Mesothelial cell of epicardium (in vitro differentiated cells): ENCODE measurements at regions not wholly inside any gene's neighbourhood (a gene's known extent, or its start where the extent isn't known, plus 50 kb on each side); places are given as distances from the start of the nearest gene placed in this dataset.

ENCODE experiments used
- DNase-seq, 2 experiments: peaks; one replicate each; pipeline ENCODE4 v3.0.0; 2021; ENCODE audit warnings: low spot score in 2 of 2; ENCODE audit not compliant: unreplicated experiment in 2 of 2
- H3K27ac Mint-ChIP-seq: 2 replicates; pipeline ENCODE4 v1.8.0; 2021; ENCODE audit warnings: mixed read lengths
- H3K27me3 Mint-ChIP-seq: 2 replicates; pipeline ENCODE4 v1.8.0; 2021; ENCODE audit warnings: low read depth, mixed read lengths
- H3K36me3 Mint-ChIP-seq: 2 replicates; pipeline ENCODE4 v1.8.0; 2021; ENCODE audit warnings: mixed read lengths
- H3K4me1 Mint-ChIP-seq: 2 replicates; pipeline ENCODE4 v1.8.0; 2021; ENCODE audit warnings: mixed read lengths
- H3K4me3 Mint-ChIP-seq: 2 replicates; pipeline ENCODE4 v1.8.0; 2021; ENCODE audit warnings: mild to moderate bottlenecking, moderate library complexity, mixed read lengths
- H3K9me3 Mint-ChIP-seq: 2 replicates; pipeline ENCODE4 v1.8.0; 2021; ENCODE audit warnings: mixed read lengths
- CTCF ChIP-seq: fragments of 200-600 bp; sonication (generic); IDR thresholded peaks from one replicate; pipeline ENCODE4 v1.5.0; 2021; ENCODE audit warnings: antibody characterized with exemption; ENCODE audit not compliant: unreplicated experiment

DNA sequence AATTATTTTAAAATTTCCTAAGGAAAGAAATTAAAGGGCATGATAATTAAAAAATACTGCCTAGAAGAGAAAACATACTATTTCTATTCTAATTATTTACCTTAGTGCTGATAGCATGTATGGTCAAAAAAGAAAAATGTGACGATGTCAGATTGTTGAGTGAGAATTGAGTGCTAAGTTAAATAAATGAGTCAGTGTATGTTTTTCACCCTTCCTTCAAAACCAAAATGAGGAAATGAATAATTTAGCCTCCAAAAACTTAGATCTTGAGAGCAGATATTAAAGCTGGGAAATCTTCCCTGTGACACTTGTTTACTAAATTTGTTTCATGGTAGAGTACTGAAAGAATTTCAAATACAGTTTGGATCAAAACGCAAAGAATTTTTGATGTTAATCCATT lies 58.6 kb upstream of the NYAP2 start:
- no peak for TF ChIP-seq CTCF
- H3K27ac Mint-ChIP-seq = no peak overlapping the region
- peaks cover 11% of the 10 kb centered on the region for H3K9me3 Mint-ChIP-seq
- no peaks in the 10 kb centered on the region for H3K27me3 Mint-ChIP-seq
- no peak for DNase-seq
- no peaks in the 10 kb centered on the region for H3K36me3 Mint-ChIP-seq
- no peak overlapping the region for H3K4me3 Mint-ChIP-seq
- H3K4me1 Mint-ChIP-seq = peaks cover 5% of the 10 kb centered on the region

- TF ChIP-seq CTCF = no peak
- H3K4me1 Mint-ChIP-seq = peaks cover 5% of the 10 kb centered on the region
- no peak overlapping the region for H3K27ac Mint-ChIP-seq
- H3K36me3 Mint-ChIP-seq = no peaks in the 10 kb centered on the region
- DNase-seq = no peak
- no peaks in the 10 kb centered on the region for H3K27me3 Mint-ChIP-seq
- peaks cover 5% of the 10 kb centered on the region for H3K9me3 Mint-ChIP-seq
- H3K4me3 Mint-ChIP-seq = no peak overlapping the region
Measured at GRCh38 chr2:225337183-225337582, 62.3 kb upstream of the NYAP2 start.

DNA sequence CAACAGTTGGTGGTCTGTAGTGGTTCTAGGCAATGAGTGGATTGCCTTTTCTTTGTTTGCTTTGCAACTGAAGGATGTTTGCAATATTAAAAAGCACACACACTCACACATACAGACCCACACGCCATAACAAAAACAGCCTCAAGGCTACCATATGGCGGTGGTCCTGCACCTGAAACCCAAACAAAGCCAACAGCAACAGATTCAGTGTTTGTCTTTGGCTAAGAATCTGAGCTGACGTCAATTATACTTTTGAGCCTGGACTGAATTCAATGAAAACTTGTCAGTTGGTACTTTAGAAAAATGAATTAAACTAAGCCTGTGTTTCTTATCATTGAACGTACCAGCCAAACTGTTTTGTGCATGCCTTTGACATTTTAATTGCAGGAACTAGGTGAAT lies 65.0 kb upstream of the NYAP2 start:
- Mint-ChIP-seq H3K4me1 (peaks cover 5% of the 10 kb centered on the region), H3K4me3 (no peak overlapping the region), H3K36me3 (no peaks in the 10 kb centered on the region), H3K27ac (no peak overlapping the region), H3K27me3 (no peaks in the 10 kb centered on the region), H3K9me3 (peaks cover 9% of the 10 kb centered on the region)
- no peak for DNase-seq
- TF ChIP-seq CTCF = no peak

DNA sequence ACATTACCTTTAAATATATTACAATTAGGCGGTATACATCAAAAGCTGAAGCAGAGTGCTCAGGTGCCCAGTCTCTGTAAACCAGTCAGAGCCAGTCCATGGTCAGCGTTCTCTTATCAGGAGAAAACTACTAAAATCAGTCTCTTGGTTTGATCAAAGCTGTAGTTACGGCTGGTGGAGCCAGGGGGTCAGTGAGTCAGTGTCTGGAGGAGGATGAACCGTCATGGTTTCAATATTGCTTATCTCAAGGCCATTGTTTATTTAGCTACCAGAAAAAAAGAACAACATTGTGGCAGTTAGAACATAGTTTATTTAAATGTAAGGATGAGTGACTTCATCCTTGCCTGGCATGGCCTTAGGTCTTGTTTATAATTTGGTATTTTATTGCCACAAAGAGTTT lies 71.3 kb upstream of the NYAP2 start:
- Mint-ChIP-seq H3K27me3 (no peaks in the 10 kb centered on the region), H3K4me1 (peaks cover 2% of the 10 kb centered on the region), H3K36me3 (no peaks in the 10 kb centered on the region), H3K27ac (no peak overlapping the region), H3K4me3 (no peak overlapping the region), H3K9me3 (peaks cover 11% of the 10 kb centered on the region)
- no peak for TF ChIP-seq CTCF
- no peak for DNase-seq

- Mint-ChIP-seq H3K9me3 (peaks cover 11% of the 10 kb centered on the region), H3K4me1 (peaks cover 2% of the 10 kb centered on the region), H3K36me3 (no peaks in the 10 kb centered on the region), H3K4me3 (no peak overlapping the region), H3K27me3 (no peaks in the 10 kb centered on the region), H3K27ac (no peak overlapping the region)
- TF ChIP-seq CTCF = no peak
- no peak for DNase-seq
Measured at GRCh38 chr2:225326969-225327368, 72.5 kb upstream of the NYAP2 start.

GRCh38 chr2:225319872-225320271 lies 79.6 kb upstream of the NYAP2 start:
- Mint-ChIP-seq H3K9me3 (peaks cover 15% of the 10 kb centered on the region), H3K4me1 (no peaks in the 10 kb centered on the region), H3K27me3 (no peaks in the 10 kb centered on the region), H3K27ac (no peak overlapping the region), H3K36me3 (no peaks in the 10 kb centered on the region), H3K4me3 (no peak overlapping the region)
- DNase-seq = no peak
- TF ChIP-seq CTCF = no peak
